GM21717 (cell line): ENCODE measurements at regions not wholly inside any gene's neighbourhood (a gene's known extent, or its start where the extent isn't known, plus 50 kb on each side); places are given as distances from the start of the nearest gene placed in this dataset.

Source experiments
- ATAC-seq: cut with Tn5 transposase; IDR thresholded peaks from one replicate; pipeline ENCODE4 v1.9.1; 2021; ENCODE audit warnings: mild to moderate bottlenecking, moderate library complexity; ENCODE audit not compliant: unreplicated experiment

DNA sequence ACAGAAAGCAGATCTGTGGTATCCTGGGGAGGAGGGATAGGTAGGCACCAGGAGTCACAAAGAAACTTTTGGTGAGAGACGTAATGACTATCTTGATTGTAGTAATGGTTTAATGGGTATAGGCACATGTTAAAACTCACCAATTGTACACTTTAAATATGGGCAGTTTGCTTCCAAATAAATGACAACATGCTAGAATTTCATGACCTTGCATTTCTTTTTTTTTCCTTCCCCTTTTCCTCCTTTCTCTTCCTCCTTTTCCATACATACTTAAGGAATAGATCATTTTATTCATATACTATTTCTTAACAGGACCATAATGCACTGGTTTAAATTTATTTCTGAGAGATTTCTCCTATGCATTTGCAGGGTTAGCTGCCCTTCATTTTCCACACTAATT is 341.8 kb downstream of the TMEM182 start:
- ATAC-seq: no peak

DNA sequence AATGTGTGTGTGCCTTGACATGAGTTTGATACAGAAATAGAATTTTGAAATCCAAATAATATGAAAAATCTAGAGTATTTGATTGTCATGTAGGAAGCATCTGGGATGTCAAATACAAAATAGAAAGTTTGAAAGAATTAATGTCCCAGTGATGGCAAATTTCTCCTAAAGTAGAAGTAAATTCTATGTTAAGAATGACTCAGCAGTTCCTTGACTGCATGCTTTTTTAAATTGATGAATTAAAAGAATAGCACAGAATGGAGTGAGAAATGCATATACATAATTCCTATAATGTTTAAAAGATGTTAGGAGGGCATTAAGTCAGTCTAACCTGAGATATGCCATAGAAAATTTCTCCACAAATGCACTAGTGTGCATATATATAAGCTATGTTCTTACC is 357.5 kb downstream of the TMEM182 start:
- no peak for ATAC-seq

DNA sequence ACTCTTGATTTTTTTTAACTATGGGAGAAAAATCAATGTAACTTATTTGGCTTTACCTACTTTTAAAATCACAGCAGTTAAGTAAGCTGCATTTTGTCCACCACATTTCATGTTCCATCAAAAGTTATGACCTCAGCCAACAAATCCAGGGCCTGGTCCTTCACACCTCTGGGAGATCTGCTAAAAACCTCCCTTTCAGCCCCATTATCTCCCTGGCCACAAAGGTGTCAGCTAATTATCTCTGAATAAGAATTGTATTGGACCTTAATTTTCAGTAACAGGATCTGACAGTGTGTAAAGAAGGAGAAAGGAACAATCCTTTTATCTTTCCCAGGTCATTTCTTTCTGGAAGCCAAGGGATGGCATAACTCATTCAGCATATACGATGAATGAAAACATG is 359.3 kb downstream of the TMEM182 start:
- ATAC-seq: no peak

DNA sequence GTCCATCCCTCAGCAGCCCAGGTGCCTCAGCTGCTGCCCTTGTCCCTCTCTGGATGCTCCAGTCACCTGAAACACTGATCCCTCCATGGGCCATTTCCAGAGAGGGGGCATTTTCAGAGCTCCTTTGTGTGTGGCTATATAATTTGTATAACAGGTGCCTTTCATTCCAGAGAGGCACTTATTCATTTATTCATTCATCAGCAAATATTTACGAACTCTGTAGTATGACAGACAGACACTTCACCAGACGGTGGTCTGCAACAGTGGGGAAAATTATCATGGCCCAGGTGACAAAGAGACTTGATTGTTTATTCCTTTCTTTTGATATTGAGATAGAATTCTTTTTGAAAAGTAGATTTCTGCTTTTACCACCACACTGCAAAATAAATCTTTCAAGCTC is 361.7 kb downstream of the TMEM182 start:
- no peak for ATAC-seq

DNA sequence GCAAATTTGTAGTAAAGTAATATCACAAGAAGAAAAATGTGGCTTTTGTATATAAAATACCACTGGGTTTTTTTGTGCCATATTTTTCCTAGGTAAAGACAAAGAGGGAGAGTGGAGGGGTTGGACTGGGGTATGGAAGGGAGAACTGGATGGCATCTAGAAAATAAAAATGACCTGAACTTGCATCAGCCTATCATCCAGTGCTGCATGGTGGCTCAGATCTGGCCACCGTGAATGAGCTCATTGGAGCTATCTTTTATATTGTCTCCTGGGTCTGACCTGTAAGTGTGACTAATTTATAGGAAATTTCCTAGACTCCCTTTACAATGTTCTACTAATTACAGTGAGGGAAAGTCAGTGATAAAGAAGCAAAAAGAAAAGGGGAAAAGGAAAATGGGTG is 369.0 kb downstream of the TMEM182 start:
- no peak for ATAC-seq

DNA sequence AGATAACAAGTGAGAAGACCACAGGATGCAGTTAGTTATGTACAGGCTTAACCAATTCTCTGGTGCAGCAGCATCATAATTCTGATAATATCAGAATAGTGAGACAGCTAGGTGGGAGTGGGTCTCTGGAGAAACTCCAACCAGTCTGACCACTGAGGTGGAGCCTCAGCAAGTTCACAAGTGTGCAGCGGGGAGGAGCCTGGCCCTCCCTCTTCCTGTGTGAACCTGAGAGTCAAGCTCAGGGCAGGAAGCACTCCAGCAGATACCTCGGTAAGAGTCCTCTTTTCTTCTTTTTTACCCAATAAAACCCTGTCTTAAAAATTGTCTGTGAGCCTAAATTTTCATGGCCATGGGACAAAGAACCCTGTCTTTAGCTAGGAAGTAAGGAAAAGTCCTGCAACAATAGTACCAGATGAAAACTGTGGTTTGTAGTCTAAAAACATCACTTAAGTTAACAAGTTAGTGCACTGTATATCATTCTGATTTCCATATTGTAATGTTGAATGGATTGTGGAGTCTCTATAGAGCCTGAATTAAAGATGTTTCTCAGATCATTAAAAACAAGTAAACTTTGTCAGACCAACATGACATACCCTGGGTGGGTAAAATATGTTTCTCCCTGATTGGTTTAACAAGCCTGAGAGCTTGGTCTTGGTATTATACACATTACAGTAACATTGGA is 370.8 kb downstream of the TMEM182 start:
- ATAC-seq: peak; percentile 92

DNA sequence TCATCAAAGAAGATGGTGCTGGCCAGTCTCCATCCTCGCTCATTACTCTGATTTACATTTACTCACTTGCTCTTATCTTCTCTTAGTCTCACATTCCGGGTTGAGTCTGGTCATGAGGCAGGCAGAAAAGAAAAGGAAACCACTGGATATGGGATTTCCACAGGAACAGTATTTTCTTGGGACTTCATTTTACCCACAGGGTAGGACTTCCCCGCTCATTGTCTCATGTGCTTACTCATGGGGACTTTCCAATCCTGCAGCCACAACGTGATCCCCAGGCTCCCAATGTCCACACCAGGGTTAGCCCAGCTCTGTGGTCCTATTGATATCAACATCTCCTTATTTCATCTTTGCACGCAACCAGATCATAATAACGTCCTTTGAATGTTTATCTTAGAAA is 373.8 kb downstream of the TMEM182 start:
- no peak for ATAC-seq

DNA sequence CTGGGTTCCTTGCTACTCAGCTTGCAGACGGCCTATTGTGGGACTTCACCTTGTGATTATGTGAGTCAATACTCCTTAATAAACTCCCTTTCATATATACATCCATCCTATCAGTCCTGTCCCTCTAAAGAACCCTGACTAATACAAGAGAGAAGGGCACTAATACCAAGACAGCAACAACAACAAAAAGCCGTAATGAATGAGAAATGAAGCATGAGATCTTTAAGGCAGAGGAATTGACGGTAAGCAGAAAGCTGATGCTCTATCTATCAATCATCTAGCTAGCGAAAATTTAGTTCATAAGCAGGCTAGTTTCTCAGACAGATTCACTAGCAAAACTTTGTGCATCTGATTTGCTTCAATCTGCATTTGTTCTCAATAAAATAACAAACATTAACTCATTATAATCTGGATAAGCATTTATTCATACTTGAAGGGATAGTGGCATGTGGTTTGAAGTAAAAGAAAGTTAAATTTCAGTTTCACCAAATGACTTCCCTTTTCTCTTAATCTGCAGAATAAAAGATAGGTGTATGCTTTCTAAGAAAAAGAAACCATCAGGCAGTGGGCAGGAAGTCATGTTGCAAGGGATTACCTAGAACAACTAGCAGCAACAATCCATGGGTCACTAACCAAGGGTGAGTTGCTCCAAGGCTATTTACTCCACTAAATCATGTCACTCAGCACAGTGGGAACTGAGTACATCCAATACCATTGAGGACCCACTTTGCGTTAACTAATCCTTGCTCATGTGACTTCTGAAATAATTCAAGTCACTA is 376.5 kb downstream of the TMEM182 start:
- peak; percentile 71 for ATAC-seq

DNA sequence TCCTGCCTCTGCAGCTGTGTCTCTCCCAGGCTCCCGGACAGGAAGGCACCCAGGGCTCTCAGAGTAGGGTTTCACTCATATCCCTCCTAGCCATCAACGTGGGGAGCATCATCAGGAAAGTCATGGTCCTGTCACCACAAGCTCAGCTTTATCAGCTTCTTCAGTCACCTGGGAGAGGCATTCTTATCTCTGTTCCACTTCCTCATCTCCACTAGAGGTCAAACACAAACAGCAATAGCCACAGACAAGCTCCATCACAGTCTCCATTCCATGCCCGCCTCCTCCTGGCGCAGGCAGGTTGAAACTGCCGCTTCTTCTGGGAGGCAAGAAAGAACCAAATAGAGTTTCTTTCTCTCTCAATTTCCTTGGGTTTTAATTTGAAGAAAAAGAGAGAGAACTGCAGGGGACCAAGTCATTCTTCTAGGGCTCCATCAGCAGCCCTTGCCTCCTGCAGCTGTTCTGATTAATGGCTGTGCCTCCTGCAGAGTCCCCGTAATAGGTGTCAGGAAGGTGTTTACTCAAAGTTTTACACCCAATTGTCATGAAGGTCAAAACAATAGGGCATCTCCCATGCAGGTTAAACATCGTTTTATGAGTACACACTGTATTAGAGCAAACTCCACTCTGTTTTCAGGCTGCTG is 377.9 kb downstream of the TMEM182 start:
- ATAC-seq: no peak

DNA sequence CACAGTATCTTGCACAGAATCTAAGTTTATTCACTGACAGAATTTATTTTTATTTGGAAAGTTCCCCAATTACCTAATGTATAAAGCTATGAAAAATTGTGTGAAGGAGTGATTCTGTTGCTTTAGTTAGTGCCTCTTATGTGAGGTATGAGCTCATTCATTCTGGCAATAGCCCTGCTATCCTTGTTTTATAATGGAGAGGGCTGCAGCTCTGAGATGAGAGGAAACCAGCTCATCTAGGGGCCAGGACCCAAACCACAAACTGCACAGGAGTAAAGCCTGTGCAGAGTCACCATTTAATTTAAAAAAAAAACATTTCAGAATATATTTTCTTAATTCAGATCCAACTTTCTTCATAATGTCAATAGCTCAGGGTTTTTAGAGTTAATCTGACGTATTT is 383.0 kb downstream of the TMEM182 start:
- no peak for ATAC-seq

DNA sequence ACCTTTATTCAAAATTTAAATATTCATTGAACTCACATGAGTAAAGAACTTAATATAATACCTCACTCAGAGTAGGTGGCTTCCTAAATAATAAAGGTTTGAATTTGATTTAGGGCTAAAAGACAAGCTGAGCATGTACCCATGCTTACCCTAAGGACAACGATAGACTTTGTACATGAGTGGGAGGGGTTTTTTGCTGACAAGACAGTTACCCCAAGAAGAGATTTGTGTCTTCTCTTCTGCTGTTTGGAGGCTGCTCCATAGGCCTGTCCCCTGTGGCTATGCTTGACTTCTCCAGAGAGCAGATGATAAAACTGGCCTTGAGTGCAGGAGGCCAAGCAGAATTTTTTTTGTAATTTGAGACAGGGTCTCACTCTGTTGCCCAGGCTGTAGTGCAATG is 383.9 kb downstream of the TMEM182 start:
- ATAC-seq: no peak

DNA sequence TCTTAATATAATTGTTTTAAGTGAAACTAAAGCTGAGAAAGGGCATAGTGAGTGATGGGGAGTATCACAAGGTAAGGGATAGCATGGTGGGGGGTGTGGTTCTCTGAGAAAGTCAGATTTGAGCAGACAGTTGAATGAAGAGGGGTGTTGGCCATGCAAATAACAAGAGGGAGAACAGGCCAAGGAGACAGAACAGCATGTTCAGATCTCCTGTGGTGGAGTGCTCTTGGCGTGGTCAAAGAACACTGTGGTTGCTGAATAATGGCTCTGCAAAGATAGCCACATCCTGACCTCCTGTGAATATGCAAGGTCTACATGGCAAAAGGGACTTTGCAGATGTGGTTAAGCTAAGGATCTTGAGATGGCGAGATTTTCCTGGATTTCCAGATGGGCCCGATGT is 389.2 kb downstream of the TMEM182 start:
- no peak for ATAC-seq

DNA sequence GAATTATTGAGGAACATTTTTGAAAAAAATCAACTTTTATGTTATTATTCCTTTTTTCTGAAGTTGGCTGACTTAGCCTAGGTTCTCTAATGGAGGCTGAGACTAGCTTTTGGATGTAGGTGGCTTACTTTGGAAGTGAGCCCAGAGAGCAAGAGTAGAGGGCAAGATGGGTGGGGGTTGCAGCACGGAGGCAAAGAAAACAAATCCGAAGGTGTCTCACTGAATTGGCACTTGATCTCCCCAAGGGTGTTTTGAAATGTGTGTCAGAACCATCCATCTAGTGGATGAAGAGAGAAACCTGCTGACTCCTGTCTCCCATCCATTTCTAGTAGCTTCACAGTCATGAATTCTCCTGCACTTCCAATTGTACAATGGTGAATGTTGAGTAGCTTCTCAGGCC is 390.7 kb downstream of the TMEM182 start:
- no peak for ATAC-seq

DNA sequence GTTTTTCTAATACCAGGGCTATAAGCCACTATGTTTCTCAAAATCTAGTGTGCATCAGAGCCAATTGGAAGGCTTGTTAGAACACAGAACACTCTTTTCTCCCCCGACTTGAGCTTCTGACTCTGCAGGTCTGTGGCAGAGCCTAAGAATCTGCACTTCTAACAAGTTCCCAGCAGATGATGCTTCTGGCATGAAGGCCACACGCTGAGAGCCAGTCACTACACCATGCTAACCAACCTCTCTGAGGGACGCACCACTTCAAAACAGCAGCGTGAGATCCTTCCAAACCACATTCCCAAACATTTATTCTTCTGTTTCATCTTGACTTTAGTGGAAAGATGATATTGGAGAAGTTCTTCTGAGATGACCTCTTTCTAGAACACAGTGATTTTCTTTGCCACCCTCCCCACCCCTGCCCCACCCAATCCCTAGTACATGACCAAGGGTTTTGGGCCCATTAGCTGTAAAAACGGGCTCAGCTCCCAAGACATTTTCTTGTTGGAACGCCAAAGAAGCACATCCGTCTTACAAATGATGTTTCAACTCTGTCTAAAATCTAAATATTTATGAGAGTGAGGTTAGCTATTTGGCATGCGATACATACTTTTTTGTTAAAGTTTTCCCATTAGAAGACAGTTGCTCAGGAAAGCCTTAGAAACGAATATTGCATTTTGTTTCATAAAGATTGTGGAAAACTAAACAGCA is 391.9 kb downstream of the TMEM182 start:
- no peak for ATAC-seq

DNA sequence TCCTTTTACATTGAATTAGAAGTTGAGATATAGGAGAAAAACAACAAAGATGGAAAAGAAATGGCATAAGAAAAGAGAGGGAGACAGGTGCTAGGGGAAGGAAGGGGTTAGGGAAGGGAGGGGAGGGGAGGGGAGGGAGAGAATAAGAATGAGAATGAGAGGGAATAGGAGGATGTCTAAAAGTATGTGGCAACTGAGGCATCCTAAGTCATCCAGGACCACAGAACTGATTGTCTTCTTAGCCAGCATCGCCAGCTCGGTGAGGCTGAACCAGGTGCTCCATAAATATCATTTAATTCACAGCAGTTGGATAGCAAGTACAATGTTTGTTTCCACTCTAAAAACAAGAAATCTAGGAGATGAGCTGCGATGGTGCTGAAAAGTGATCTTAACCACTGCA is 393.5 kb downstream of the TMEM182 start:
- ATAC-seq: no peak

DNA sequence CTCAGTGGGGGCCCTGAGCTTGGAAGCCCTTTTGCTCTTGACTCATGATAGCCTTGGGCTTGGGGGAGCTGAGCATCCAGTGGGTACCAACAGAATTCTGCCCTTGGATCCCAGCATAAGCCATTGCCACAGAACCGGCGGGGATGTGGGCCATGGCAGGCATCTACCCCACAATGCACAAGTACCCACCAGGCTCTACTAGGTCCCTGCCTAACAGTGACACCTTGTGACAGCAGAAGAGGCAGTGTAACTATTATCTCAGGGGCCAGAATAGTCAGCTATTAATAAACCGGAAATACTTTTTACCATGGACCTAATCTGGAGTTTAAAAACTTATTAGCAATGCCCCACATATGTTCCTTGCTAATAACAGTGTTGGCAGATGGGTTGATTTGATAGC is 397.2 kb downstream of the TMEM182 start:
- no peak for ATAC-seq

DNA sequence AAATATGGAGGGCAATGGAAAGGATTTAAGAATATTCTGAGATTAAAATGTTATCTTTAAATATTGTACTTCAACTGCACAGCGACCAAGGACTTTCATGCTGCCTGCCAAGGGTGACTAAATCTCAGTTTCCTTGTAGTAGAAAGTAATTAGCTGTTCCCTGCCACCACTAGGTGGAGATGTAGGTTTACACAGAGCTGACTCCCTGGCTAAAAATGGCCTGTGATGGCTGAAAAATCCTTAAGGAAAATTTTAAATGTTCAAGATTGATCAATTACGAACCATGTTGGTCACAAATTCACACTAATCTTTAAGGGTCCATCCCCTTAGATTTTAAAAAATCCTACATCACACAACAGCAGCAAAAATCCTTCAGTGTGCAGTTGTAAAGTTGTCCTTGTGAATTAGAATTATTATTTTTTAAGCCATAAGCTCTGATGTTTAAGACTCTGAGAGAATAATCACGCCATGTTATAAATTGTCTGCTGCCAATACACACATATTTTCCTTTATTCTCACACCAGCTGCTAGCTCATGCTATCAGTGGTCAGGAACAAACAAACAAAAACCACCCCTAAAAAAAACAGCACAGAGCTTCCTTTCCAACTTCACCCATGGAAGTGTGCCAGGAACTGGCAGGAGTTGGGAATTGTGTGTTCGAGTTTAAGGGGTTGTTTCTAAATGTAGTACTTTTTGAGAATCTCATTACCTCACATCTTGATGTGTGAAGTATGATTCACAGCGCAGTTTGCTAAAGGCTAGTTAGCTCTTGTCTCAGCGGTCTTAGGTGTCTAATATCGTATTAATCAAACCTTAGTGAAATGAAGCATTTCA is 399.8 kb downstream of the TMEM182 start:
- ATAC-seq: no peak

DNA sequence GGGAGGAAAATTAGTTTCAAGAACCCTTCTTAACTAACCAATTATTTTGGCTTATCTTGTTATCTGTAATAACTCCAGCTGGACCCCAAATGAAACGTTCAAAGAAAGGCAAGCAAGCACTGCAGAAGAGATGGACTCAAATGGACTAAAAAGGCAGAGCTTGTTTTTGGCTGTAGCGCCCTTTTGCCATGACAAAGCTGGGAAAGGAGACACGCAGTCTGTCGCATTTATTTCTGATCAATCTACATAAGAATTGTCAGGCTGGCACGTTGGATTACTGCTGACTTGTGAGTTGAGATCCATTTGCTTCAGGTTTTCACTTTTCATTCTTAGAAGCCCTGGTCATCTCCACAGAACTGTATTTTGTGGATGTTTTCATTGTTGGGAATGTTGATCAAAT is 402.9 kb downstream of the TMEM182 start:
- ATAC-seq: no peak

DNA sequence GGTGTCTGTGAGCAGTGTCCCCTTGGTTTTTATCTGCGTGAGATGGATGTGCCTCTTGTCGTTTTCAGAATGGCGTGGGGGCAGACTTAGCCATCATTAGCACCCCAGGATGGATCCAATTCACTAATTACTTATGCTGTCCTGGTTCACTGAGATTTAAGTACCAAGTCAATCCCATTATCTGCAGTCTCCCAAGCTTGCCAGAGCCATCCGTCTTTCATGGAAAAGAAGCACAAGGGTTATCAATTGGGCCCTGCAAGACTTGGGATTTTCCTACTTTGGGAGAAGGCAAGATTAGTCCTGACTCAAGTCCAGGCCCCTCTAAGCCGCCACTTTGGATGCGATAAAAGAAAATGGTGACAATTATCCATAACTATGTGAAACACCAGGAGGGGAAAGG is 404.0 kb downstream of the TMEM182 start:
- no peak for ATAC-seq

DNA sequence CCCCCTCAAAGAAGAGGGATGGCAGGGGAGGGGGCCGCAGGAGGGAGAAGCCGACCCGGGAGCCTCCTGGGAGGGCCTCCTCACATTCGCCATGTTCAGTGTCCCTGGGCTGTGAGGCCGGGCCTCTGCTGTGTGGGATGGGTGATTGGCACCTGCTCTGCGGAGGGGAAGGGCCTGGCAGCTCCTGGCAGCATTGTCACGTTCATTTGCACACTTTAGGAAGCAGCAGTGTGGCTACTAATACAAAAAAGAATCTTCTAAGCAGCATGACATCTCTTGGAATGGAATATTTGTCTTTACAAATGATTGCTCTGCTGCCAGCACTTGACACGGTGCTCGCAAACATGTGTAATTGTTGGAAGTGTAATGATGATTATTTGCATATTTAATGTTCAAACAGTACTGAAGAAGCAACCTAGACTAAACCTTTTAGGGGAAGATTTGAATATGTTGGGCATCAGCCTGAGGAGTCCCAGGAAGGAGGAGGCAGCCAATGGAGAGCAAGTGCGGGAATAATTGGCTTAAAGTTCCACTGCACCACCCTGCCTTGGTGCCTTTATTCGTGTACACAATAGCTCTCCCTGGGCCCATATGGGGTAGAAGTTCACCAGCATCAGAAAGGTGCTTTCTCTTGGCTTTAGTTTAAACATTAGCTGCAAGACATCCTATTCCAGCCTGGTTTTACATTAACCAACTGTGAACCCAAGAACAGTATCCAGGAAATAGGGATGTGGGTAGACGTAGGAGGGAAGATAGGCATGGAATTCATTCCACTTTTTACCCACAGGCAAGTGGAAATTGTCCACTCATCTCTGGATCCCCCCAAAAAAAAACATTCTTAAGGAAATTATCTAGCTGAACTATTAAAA is 404.9 kb downstream of the TMEM182 start:
- ATAC-seq: no peak
